Fibroblast of lung (primary cell): ENCODE measurements at regions not wholly inside any gene's neighbourhood (a gene's known extent, or its start where the extent isn't known, plus 50 kb on each side); places are given as distances from the start of the nearest gene placed in this dataset.

Experiments
- DNase-seq, 2 donors: peaks; one replicate each; pipeline versions ENCODE4 v3.0.0 to v3.0.0-alpha.2; 2010; ENCODE audit warnings: low read depth in 2 of 2
- H2AFZ ChIP-seq: 2 replicates; pipeline ENCODE4 v1.5.1; 2012; ENCODE audit warnings: low read length, control low read depth, inconsistent platforms
- H3K27ac ChIP-seq: 2 replicates; pipeline ENCODE4 v1.5.1; 2011; ENCODE audit warnings: low read length, control low read depth; ENCODE audit not compliant: insufficient read depth
- H3K27me3 ChIP-seq: 2 replicates; pipeline ENCODE4 v1.5.1; 2011; ENCODE audit warnings: mild to moderate bottlenecking, low read length; ENCODE audit not compliant: control insufficient read depth, insufficient read depth
- H3K36me3 ChIP-seq: 2 replicates; pipeline ENCODE4 v1.5.1; 2011; ENCODE audit warnings: low read length; ENCODE audit not compliant: control insufficient read depth, insufficient read depth
- H3K4me1 ChIP-seq: 2 replicates; pipeline ENCODE4 v1.5.1; 2011; ENCODE audit warnings: low read length; ENCODE audit not compliant: control insufficient read depth, insufficient read depth; ENCODE audit errors: extremely low read depth
- H3K4me2 ChIP-seq: 2 replicates; pipeline ENCODE4 v1.5.1; 2011; ENCODE audit warnings: low read length, control low read depth; ENCODE audit not compliant: insufficient read depth; ENCODE audit errors: extremely low read depth
- H3K4me3 ChIP-seq, 4 experiments: fragments of 200-600 bp in 1 of 4; sonication (generic) in 1 of 4; replicated peaks in 1 of 4; 2 replicates each; pipeline ENCODE4 v1.5.1; 2011 to 2016; ENCODE audit warnings: low read length in 4 of 4, low read depth in 3 of 4, mild to moderate bottlenecking in 3 of 4, control low read depth in 2 of 4, inconsistent platforms in 1 of 4, mixed read lengths in 1 of 4; ENCODE audit not compliant: insufficient read depth in 1 of 4; ENCODE audit errors: control extremely low read depth in 1 of 4
- H3K79me2 ChIP-seq: 2 replicates; pipeline ENCODE4 v1.5.1; 2012; ENCODE audit warnings: mild to moderate bottlenecking, low read length, inconsistent platforms; ENCODE audit not compliant: control insufficient read depth, insufficient read depth
- H3K9ac ChIP-seq: 2 replicates; pipeline ENCODE4 v1.5.1; 2011; ENCODE audit warnings: mild to moderate bottlenecking, low read length, control low read depth; ENCODE audit not compliant: insufficient read depth
- H3K9me3 ChIP-seq: 2 replicates; pipeline ENCODE4 v1.5.1; 2012; ENCODE audit warnings: low read depth, low read length; ENCODE audit not compliant: control insufficient read depth, insufficient read depth
- H4K20me1 ChIP-seq: 2 replicates; pipeline ENCODE4 v1.5.1; 2011; ENCODE audit warnings: low read length; ENCODE audit not compliant: control insufficient read depth, insufficient read depth; ENCODE audit errors: extremely low read depth
- EZH2 ChIP-seq: IDR thresholded peaks from 2 replicates; pipeline ENCODE4 v1.5.1; 2012; ENCODE audit warnings: low read length, control low read depth, mild to moderate bottlenecking; ENCODE audit errors: missing control alignments
- TF ChIP-seq, protein P1 (sequence below), 2 donors: IDR thresholded peaks in 1 of 2; conservative IDR thresholded peaks in 1 of 2; 1 replicate in 1 of 2; 2 replicates in 1 of 2; pipeline ENCODE4 v1.5.1; 2011 to 2012; ENCODE audit warnings: low read length in 2 of 2, control low read depth in 1 of 2, inconsistent platforms in 1 of 2, low read depth in 1 of 2, mild to moderate bottlenecking in 1 of 2

DNA sequence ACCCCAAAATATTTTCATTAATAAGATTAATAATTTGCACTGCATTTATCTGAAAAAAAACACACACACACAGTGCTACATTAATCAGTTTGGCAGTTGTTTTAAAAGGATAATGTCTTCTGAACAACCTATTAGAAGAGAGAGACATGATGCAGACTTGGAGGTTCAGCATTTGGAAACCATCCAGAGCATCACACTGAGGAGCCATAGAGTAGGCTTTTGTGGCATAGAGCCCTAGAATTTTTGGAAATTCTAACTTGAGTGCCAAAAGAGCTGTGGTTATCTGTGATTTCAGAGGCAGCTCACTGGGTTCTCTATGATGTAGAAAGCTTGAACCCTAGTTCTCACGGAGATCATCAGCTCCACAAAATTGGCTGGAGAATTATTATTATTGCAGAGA is 90.2 kb downstream of the RFC3 start:
- no peak overlapping the region for H3K27ac ChIP-seq
- H2AFZ ChIP-seq = no peak overlapping the region
- H3K9ac ChIP-seq = no peak overlapping the region
- DNase-seq = no peak
- H3K9me3 ChIP-seq = no peaks in the 10 kb centered on the region
- no peaks in the 10 kb centered on the region for H3K4me1 ChIP-seq
- H3K79me2 ChIP-seq = no peaks in the 10 kb centered on the region
- TF ChIP-seq, protein P1, sequence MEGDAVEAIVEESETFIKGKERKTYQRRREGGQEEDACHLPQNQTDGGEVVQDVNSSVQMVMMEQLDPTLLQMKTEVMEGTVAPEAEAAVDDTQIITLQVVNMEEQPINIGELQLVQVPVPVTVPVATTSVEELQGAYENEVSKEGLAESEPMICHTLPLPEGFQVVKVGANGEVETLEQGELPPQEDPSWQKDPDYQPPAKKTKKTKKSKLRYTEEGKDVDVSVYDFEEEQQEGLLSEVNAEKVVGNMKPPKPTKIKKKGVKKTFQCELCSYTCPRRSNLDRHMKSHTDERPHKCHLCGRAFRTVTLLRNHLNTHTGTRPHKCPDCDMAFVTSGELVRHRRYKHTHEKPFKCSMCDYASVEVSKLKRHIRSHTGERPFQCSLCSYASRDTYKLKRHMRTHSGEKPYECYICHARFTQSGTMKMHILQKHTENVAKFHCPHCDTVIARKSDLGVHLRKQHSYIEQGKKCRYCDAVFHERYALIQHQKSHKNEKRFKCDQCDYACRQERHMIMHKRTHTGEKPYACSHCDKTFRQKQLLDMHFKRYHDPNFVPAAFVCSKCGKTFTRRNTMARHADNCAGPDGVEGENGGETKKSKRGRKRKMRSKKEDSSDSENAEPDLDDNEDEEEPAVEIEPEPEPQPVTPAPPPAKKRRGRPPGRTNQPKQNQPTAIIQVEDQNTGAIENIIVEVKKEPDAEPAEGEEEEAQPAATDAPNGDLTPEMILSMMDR (conservative IDR thresholded peaks at IDR 0.05 in 1 of 2, IDR thresholded peaks at IDR 0.05 in 1 of 2; ENCODE audit: low read depth in 1 of 2, low read length in 2 of 2) = no peak
- no peak for TF ChIP-seq EZH2
- no peak overlapping the region for H3K4me2 ChIP-seq
- no peaks in the 10 kb centered on the region for H4K20me1 ChIP-seq
- no peaks in the 10 kb centered on the region for H3K27me3 ChIP-seq
- no peak overlapping the region for H3K4me3 ChIP-seq
- no peaks in the 10 kb centered on the region for H3K36me3 ChIP-seq

DNA sequence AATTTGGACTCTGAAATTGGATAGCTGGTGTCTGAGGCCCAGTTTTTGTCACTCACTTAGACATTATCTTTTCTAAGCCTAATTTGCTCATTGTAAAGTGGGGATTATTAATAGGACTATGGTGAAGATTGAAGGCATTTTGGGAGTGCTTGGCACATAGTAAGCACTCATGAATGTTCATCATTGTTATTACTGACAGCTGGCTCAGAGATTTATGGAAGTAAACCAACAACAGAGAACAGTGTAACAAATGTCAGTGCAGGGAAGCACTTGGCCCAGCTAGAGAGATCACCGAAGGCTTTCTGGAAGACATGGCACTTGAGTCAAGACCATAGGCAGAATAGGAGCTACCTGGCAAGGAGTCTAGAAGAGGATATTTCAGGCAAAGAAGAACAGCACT is 92.3 kb downstream of the RFC3 start:
- no peak for TF ChIP-seq EZH2
- TF ChIP-seq, protein P1 (conservative IDR thresholded peaks at IDR 0.05 in 1 of 2, IDR thresholded peaks at IDR 0.05 in 1 of 2; ENCODE audit: low read depth in 1 of 2, low read length in 2 of 2) = no peak
- Histone ChIP-seq H3K9ac (no peak overlapping the region), H3K9me3 (no peaks in the 10 kb centered on the region), H3K4me2 (no peak overlapping the region), H3K79me2 (no peaks in the 10 kb centered on the region), H3K27ac (no peak overlapping the region), H2AFZ (no peak overlapping the region), H3K4me1 (no peaks in the 10 kb centered on the region), H4K20me1 (no peaks in the 10 kb centered on the region), H3K36me3 (no peaks in the 10 kb centered on the region), H3K4me3 (no peak overlapping the region), H3K27me3 (no peaks in the 10 kb centered on the region)
- no peak for DNase-seq

DNA sequence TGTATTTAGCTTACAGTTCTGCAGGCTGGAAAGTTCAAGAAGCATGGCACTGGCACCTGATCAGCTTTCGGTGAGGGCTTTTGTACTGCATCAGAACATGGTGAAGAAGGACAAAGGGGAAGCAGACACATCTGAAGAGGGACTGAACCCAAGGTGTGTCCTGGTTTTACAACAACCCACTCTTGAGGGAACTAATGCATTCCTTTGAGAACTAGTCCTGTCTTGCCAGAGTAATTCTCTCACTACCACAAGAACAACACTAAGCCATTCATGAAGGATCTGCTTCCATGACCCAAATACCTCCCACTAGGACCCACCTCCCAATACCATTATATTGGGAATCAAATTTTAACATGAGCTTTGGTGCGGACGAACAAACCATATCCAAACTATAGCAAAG is 93.6 kb downstream of the RFC3 start:
- Histone ChIP-seq H3K4me2 (no peak overlapping the region), H3K4me1 (no peaks in the 10 kb centered on the region), H3K4me3 (no peak overlapping the region), H3K9ac (no peak overlapping the region), H2AFZ (no peak overlapping the region), H3K27ac (no peak overlapping the region), H3K36me3 (no peaks in the 10 kb centered on the region), H3K9me3 (no peaks in the 10 kb centered on the region), H4K20me1 (no peaks in the 10 kb centered on the region), H3K79me2 (no peaks in the 10 kb centered on the region), H3K27me3 (no peaks in the 10 kb centered on the region)
- TF ChIP-seq, protein P1 (conservative IDR thresholded peaks at IDR 0.05 in 1 of 2, IDR thresholded peaks at IDR 0.05 in 1 of 2; ENCODE audit: low read depth in 1 of 2, low read length in 2 of 2) = no peak
- TF ChIP-seq EZH2 = no peak
- DNase-seq = no peak
